ENCODE measurements at regions not wholly inside any gene's neighbourhood (a gene's known extent, or its start where the extent isn't known, plus 50 kb on each side); places are given as distances from the start of the nearest gene placed in this dataset.

DNA sequence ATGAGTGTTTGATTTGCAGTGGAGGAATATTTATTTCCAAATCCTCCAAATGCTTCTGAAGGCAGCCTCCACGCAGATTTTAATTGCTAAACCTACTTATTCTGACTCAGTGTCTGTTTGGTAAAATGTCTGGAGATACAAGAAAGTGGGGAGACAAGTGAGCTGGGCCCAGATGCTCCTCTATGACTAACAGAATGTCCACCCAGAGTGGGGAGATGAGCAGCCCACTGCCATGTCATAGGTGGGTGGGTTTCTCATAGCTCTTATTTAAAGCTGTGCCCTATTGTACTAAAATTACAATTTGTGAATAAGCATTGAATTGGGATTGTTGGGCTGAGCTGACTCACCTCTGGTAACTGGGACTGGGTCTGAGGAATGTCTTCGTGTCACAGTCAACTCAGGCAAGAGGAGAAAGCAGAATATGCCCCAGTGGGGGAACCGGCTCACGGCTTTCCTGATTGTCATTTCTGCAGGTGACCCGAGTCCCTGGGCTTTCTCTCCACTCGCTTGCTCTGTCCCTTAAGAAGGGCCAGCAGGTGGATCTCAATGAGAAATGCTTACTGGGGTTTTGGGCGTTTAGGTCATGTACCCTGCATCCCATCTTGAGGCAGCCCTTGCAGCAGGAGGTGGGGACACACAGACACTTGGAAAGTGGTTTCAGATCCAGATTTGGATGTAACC is 116.3 kb upstream of the SPRED2 start:
- intact Hi-C loops (cut with micrococcal nuclease), result no loop called here

DNA sequence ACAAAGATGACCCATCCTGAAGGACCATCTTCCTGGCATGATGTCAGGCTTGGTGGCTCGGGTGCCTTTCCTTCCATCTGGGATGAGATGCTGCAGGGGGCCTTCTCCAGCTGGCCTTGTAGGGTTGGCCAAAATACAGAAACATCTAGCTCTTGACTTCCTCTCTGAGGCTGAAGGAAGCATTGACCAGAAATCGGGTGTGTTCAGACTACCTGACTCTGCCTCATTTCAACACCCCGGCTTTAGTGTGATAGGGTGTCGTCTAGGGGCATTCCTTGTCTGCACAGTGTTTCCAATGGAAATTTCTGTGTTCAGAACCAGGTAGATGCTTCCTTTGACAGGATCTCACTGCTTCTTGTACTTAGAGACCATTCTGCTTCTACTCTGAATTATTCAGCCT is 115.7 kb upstream of the SPRED2 start:
- intact Hi-C loops (cut with micrococcal nuclease), result no loop called here

DNA sequence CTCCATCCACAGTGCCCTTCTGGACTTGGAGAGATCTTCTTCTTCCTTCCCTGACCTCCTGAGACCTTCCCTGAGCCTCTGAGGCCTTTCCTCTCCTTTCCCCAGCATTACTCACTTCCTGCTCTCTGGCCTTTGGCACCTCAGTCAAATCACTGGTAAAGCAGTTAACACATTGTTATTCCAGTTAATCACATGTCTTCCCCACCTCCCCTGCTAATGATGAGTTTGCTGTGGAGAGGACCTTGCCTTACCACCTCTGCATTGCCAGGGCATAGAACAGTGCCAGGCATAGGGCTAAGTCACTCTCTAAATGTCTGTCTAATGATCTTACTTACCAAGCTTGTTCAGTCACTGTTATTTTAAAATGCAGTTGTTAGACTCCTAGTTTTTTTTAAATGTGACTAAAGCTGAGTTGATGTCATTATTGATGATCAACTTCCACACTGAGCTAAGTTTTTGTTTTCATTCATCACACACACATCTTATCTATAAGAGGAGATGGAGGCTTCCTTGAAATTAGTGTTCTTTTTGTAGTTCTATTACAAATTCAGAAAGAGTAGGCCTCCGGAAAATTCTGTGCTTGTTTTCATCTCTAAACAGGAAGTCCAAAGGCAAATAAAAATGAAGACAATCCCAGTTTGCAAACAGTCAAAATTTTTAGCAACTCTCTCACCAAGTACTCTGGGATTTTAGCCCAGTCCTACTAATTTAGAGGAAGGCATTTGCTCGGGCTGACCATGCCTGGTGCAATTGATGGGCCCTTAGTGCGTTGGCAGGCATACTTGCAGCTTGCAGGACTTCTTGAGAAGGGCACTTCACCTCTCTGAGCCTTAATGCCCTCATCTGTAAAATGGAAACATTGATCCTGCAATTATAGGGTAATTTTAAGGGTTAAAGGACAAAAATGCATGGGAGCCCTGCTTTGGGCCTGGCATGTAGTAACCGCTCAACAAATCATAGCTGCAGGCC is 113.7 kb upstream of the SPRED2 start:
- intact Hi-C loops (cut with micrococcal nuclease), result no loop called here

- intact Hi-C loops (cut with micrococcal nuclease), result no loop called here
These were observed 109.4 kb upstream of the SPRED2 start for GRCh38 chr2:65541773-65542172.

DNA sequence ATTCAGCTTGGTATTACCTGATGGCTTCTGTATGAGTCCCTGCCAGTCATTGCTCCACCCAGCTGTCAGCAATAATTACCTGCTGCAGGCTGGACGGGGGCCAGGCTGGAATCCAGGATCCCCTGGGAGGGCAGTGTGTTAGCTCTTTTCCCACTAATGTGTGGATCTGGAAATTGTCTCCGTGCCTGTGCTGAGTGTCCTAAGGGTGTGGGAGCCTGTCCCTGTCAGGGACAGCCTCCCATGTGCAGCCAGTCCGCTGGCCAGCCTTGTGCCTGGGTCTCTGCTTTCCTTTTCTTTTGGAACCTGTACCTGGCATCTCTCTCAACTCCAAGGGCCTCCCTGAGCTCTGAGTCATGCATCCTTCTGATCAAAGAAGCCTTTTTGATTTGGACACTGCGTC is 107.2 kb upstream of the SPRED2 start:
- intact Hi-C loops (cut with micrococcal nuclease), result no loop called here

DNA sequence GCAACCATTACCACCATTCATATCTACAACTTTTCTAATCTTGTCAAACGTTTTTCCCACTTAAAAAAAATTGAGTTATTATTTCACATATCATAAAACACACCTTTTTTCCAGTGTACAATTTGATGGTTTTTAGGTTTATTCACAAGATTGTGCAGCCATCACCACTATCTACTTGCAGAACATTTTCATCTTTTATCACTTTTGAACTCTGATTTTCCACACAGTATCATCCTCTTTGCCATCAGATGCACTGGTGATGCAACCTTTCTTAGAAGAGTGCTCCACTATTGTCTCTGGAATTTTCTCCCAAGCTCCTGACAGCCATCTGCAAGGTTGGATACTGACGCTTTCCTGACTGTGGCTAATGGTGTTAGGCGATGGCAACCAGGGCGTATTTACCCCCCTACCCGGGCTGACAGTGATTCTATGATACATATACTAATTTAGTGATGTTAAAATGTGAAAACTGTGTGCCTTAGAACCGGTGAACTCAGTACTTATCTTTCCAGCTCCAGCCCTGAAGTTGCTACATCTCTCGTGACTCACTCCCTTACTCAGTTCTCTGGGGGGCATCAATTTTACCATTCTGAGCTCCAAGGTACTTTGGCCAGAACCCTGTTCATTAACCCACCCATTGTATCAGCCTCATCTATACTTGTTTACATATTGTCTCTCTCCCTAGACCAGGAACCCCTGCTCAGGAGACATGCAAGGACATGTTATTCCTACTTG is 105.4 kb upstream of the SPRED2 start:
- intact Hi-C loops (cut with micrococcal nuclease), result no loop called here

GRCh38 chr2:65536596-65536995 is 104.2 kb upstream of the SPRED2 start:
- intact Hi-C loops (cut with micrococcal nuclease), result no loop called here

DNA sequence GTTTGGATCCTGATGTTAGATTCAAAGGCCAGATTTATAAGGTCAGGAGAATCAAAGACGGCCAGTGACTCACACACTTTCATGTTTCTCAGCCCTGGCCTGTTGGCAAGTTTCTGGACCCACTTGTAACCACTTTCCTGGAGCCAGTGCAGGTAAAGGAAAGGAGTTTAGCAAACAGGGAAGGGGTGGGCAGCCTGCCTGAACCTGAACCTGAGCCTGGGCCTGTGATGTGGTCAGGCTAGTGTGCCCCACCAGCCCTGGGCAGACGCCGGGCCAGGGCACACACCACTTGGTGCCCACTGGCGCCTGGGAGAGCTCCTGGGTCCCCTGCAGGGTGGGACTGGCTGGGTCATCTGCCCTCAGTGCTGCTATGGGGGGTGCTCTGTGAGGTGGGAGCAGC is 100.5 kb upstream of the SPRED2 start:
- intact Hi-C loops (cut with micrococcal nuclease), result no loop called here

- intact Hi-C loops (cut with micrococcal nuclease), result no loop called here
These were observed 99.9 kb upstream of the SPRED2 start for GRCh38 chr2:65532326-65532725.

DNA sequence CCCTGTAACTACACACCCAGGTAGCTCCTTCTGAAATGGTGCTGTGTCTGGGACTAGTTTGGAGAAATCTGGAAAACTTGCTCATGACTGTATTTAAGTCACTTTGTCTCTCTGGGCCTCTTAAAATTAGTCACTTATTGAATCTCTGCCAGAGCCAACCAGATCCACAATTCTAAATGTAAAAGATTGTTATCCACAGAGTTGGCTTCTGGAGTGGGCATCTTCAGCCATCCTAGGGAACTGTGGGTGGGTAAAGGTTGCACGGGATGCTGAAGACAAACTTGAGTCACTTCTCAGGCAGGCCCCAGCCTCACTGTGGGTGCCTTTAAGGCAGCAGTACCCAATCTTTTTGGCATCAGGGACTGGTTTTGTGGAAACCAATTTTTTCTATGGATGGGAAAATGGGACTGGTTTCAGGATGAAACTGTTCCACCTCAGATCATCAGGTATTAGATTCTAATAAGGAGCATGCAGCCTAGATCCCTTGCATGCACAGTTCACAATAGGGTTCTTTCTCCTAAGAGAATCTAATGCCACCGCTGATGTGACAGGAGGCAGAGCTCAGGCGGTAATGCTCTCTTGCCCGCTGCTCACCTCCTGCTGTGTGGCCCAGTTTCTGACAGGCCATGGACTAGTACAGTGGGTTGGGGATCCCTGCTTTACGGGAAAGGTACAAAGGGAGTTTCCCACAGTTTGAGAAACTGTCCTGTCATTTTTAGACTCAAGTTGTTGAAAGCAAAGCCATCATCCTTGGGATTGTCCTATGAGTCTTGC is 98.3 kb upstream of the SPRED2 start:
- intact Hi-C loops (cut with micrococcal nuclease), result no loop called here

GRCh38 chr2:65529419-65529818 is 97.0 kb upstream of the SPRED2 start:
- intact Hi-C loops (cut with micrococcal nuclease), result no loop called here

DNA sequence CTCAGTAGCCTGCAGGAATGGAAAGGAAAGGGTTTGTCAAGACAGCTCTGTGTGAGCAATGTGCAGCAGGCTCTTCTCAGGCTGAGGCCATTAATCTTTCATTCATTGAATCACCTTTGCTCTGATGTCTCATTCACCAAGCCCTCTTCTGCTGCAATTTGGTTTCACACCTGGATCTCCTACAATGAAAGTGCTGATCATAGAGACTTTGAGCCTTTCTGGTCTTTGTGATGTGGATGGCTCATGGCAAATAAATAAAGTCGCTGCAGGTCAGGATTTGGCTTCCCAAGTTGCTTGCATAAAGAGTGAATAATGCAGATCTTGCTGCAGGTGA is 95.8 kb upstream of the SPRED2 start:
- intact Hi-C loops (cut with micrococcal nuclease), result no loop called here

DNA sequence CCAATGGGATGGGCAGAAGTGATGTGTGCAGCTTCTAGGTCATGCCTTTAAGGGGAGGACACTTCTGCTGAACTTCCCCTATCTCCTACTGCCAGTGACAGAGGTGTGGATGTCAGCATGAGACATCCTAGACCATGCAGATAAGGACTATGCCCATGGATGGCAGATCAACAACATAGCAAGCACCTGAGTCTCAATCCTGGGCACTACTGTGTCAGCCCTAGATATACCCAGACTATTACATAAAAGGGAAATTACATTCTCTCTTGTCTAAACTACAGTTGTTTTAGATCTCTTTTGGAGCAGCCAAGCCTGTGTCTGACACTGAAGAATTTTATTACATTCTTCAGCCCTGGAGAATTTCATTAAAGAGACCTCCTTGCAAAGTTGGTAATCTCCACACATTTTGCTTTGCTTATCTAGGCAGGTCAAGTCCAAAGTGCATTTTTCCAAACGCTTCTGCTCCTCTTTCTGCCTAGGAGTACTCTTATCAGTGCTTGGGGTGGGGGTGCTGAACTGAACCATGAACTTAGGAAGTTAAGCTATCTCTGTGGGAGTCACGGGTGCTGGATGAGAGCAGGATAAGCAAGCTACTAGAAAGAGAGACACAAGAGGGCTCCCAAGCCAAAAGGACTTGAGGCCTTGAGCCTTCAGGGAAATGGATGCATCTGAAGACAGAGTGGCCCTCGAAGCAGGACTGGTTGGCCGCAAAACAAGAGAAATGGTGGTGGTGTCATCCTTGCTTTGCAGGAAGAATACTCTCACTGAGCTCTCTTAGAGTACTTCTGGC is 95.2 kb upstream of the SPRED2 start:
- intact Hi-C loops (cut with micrococcal nuclease), result no loop called here

- intact Hi-C loops (cut with micrococcal nuclease), result no loop called here
These were observed 93.3 kb upstream of the SPRED2 start for GRCh38 chr2:65525616-65526231.

DNA sequence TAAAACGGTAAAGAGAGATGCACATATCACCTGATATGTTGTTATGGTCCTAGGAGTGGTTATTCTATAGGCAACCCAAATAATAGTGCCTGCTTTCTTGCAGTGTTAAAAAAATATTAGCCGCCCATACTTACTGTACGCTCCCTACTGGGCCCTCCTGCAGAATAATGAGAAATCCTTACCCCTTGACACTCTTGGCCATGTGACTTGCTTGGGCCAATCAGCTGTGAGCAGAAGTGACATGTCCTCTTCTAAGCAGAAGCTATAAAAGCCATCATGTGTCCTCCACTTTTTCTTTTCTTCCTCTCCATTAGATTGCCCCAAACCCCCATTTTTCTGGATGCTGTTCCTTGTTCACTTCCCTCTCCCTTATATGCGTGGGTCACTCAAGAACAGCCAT is 90.5 kb upstream of the SPRED2 start:
- intact Hi-C loops (cut with micrococcal nuclease), result no loop called here

DNA sequence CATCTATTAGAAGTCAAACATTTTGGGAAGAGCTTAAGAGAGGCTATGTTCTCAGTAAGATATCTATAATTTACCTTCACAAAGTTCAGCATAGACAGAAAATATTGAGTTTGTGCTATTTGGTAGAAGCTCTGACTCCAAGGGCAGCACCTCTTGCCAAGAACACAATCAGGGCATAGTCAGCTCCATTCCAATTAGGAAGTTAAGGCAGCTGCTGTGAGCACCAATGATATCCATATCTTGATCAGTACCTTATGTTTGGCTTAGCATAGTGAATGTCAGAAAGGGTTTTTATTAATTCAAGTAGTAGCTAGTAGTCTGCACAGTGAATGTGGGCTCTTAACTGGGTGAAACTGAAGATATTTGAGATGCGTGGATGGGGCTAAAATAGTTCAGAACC is 86.4 kb upstream of the SPRED2 start:
- intact Hi-C loops (cut with micrococcal nuclease), result no loop called here

DNA sequence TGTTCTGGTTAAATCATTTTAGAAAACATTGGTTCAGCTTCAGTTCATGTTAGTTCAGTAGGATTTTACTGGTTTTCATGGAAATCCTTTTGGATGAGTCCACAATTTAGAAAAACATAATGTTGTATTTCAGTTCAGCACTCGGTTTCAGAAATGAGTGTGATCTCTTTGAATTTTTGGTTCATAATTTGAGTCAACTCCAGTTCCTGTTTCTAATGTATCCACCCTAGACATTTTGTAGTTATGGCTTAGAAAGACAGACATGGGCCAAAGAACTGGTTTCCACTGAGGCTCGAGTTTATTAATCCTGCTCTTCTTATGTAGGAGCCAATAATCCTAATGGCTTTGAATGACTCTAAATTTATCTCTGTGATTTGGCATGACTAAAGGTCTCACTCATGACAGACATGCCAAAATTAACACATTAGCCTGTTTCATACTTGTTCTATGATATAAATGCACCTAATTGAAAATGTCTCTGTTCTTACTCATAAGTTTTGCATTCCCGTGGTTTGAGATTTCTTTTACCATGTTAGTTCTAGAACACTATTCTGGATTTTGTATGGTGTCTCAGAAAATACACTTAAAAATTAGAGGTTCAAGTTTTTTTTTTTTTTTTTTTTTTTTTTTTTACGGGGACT is 82.3 kb upstream of the SPRED2 start:
- intact Hi-C loops (cut with micrococcal nuclease), result no loop called here

GRCh38 chr2:65512783-65513182 is 80.4 kb upstream of the SPRED2 start:
- intact Hi-C loops (cut with micrococcal nuclease), result no loop called here

DNA sequence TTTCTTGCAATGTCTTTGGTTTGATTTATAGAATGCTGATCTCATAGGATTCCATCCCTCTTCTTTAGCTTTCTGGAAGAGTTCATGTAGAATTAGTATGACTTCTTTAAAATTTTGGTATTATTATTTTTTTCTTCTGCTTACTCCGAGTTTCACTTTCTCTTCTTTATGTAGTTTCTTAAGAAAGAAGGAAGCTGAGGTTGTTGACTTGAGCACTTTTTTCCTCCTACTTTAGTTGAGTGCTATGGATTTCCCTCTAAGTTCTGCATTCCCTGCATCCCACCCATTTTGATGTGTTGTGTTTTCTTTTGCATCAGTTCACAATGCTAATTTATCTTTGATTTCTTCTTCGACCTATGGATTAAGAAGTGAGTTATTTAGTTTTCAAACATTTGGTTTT is 78.9 kb upstream of the SPRED2 start:
- intact Hi-C loops (cut with micrococcal nuclease), result no loop called here

DNA sequence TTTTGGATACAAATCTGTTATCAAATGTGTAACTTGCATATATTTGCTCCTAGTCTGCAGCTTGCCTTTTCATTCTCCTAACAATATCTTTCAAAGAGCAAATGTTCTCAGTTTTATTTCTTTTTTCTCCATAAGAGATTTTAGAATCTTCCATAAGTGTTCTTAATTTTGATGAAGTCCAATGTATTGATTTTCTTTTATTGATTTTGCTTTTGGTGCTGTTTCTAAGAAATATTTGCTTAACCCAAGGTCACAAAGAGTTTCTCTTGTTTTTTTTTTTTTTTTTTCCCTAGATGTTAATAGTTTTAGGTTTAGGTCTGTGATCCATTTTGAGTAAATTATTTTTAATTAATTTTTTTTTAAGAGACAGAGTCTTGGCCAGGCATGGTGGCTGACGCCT is 75.8 kb upstream of the SPRED2 start:
- intact Hi-C loops (cut with micrococcal nuclease), result no loop called here

Measured in T-helper 2 cell treated with Interferon-gamma antibody and Interleukin-4, amounts not matched to agents 100 ng/mL and 5 ng/mL, for 36 hours (primary cell).